ENCODE measurements at regions not wholly inside any gene's neighbourhood (a gene's known extent, or its start where the extent isn't known, plus 50 kb on each side); places are given as distances from the start of the nearest gene placed in this dataset.

- Mint-ChIP-seq H3K9me3 (ENCODE audit: insufficient read depth) (no peaks in the 10 kb centered on the region), H3K27ac (no peak overlapping the region), H3K36me3 (ENCODE audit: low read depth) (no peaks in the 10 kb centered on the region), H3K27me3 (ENCODE audit: low read depth) (no peaks in the 10 kb centered on the region), H3K4me3 (no peak overlapping the region), H3K4me1 (ENCODE audit: low read depth) (no peaks in the 10 kb centered on the region)
- no peak for ATAC-seq
- ChIA-PET POLR2A (no interaction called here), CTCF (no interaction called here)
- no peak for DNase-seq
Measured at GRCh38 chr4:14701896-14702295, 300.4 kb upstream of the CPEB2 start.

DNA sequence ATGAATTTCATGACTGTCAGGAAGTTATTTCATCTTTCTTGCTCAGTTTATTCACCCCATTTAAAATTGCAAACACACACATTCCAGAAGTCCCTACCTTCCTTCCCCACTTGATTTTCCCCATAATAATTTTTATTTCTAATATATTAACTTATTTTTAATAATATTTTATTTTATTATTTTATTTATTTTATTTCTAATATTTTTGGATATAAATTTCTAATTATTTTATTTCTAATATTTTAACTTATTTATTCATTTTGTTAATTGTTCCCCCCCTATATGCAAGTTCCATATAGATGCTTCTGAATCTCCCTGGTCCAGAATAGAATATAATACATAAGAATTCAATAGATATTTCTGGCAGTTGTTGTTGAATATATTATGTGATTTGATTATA lies 293.7 kb upstream of the CPEB2 start:
- Mint-ChIP-seq H3K4me1 (ENCODE audit: low read depth) (no peaks in the 10 kb centered on the region), H3K9me3 (ENCODE audit: insufficient read depth) (no peaks in the 10 kb centered on the region), H3K27ac (no peak overlapping the region), H3K4me3 (no peak overlapping the region), H3K27me3 (ENCODE audit: low read depth) (peaks cover 3% of the 10 kb centered on the region), H3K36me3 (ENCODE audit: low read depth) (no peaks in the 10 kb centered on the region)
- ATAC-seq (no peak), DNase-seq (no peak)
- CTCF ChIA-PET = no interaction called here
- POLR2A ChIA-PET = no interaction called here

GRCh38 chr4:14711259-14711658 lies 291.0 kb upstream of the CPEB2 start:
- ChIA-PET POLR2A (no interaction called here), CTCF (no interaction called here)
- Mint-ChIP-seq H3K4me3 (no peak overlapping the region), H3K27me3 (ENCODE audit: low read depth) (peaks cover 3% of the 10 kb centered on the region), H3K4me1 (ENCODE audit: low read depth) (no peaks in the 10 kb centered on the region), H3K36me3 (ENCODE audit: low read depth) (no peaks in the 10 kb centered on the region), H3K27ac (no peak overlapping the region), H3K9me3 (ENCODE audit: insufficient read depth) (no peaks in the 10 kb centered on the region)
- DNase-seq = no peak
- ATAC-seq = no peak

GRCh38 chr4:14716691-14717090 lies 285.6 kb upstream of the CPEB2 start:
- ChIA-PET CTCF (no interaction called here), POLR2A (interaction anchor here (0.6 kb wide), 1 partner anchor 767 kb away, joined by 3 read pairs; no protein-coding TSS in a partner anchor)
- H3K27me3 Mint-ChIP-seq (ENCODE audit: low read depth) = no peaks in the 10 kb centered on the region
- ATAC-seq (no peak), DNase-seq (no peak)
- no peaks in the 10 kb centered on the region for H3K36me3 Mint-ChIP-seq (ENCODE audit: low read depth)
- H3K27ac Mint-ChIP-seq = no peak overlapping the region
- H3K4me3 Mint-ChIP-seq = no peak overlapping the region
- H3K4me1 Mint-ChIP-seq (ENCODE audit: low read depth) = no peaks in the 10 kb centered on the region
- H3K9me3 Mint-ChIP-seq (ENCODE audit: insufficient read depth) = no peaks in the 10 kb centered on the region

DNA sequence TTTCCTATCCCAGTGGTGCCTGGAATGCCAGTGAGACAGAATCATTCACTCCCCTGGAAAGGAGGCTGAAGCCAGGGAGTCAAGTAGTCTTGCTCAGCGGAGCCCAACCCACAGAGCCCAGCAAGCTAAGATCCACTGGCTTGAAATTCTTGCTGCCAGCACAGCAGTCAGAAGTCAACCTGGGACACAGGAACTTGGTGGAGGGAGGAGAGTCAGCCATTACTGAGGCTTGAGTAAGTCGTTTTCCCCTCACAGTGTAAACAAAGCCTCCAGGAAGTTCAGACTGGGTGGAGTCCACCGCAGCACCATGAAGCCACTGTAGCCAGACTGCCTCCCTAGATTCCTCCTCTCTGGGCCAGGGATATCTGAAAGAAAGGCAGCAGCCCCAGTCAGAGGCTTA lies 283.2 kb upstream of the CPEB2 start:
- no peak for DNase-seq
- ChIA-PET CTCF (no interaction called here), POLR2A (no interaction called here)
- H3K27me3 Mint-ChIP-seq (ENCODE audit: low read depth) = no peaks in the 10 kb centered on the region
- H3K4me1 Mint-ChIP-seq (ENCODE audit: low read depth) = no peaks in the 10 kb centered on the region
- H3K36me3 Mint-ChIP-seq (ENCODE audit: low read depth) = no peaks in the 10 kb centered on the region
- no peaks in the 10 kb centered on the region for H3K9me3 Mint-ChIP-seq (ENCODE audit: insufficient read depth)
- ATAC-seq = no peak
- no peak overlapping the region for H3K4me3 Mint-ChIP-seq
- H3K27ac Mint-ChIP-seq = no peak overlapping the region

- ATAC-seq (no peak), DNase-seq (no peak)
- Mint-ChIP-seq H3K4me1 (ENCODE audit: low read depth) (no peaks in the 10 kb centered on the region), H3K9me3 (ENCODE audit: insufficient read depth) (no peaks in the 10 kb centered on the region), H3K27me3 (ENCODE audit: low read depth) (no peaks in the 10 kb centered on the region), H3K4me3 (no peak overlapping the region), H3K27ac (no peak overlapping the region), H3K36me3 (ENCODE audit: low read depth) (no peaks in the 10 kb centered on the region)
- POLR2A ChIA-PET = no interaction called here
- CTCF ChIA-PET = no interaction called here
Measured at GRCh38 chr4:14726441-14726840, 275.8 kb upstream of the CPEB2 start.

DNA sequence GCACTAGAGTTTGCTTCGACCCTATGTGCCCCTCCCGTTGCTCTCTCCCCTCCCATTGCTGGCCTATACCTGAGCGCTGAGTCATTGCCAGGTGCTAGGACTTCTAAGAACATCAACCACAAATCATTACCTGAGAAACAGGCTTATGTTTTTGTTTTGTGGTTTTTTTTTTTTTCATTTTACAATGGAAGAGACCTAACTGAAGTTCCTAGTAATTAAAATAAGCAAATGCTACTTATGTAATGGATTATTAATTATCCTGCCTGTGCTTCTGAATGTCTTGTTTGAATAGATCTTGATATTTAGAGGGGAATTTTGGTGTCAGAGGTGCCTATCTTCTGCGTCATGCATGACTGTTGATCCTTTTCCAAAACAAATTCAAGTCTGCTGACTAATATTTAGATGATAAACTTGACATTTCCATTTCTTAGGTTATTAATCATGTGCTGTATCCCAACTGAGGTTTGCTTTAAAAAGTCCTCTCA lies 275.4 kb upstream of the CPEB2 start:
- H3K36me3 Mint-ChIP-seq (ENCODE audit: low read depth) = no peaks in the 10 kb centered on the region
- no peaks in the 10 kb centered on the region for H3K9me3 Mint-ChIP-seq (ENCODE audit: insufficient read depth)
- POLR2A ChIA-PET = no interaction called here
- ATAC-seq (no peak), DNase-seq (no peak)
- H3K4me1 Mint-ChIP-seq (ENCODE audit: low read depth) = no peaks in the 10 kb centered on the region
- no peak overlapping the region for H3K4me3 Mint-ChIP-seq
- CTCF ChIA-PET = no interaction called here
- no peaks in the 10 kb centered on the region for H3K27me3 Mint-ChIP-seq (ENCODE audit: low read depth)
- H3K27ac Mint-ChIP-seq = no peak overlapping the region

DNA sequence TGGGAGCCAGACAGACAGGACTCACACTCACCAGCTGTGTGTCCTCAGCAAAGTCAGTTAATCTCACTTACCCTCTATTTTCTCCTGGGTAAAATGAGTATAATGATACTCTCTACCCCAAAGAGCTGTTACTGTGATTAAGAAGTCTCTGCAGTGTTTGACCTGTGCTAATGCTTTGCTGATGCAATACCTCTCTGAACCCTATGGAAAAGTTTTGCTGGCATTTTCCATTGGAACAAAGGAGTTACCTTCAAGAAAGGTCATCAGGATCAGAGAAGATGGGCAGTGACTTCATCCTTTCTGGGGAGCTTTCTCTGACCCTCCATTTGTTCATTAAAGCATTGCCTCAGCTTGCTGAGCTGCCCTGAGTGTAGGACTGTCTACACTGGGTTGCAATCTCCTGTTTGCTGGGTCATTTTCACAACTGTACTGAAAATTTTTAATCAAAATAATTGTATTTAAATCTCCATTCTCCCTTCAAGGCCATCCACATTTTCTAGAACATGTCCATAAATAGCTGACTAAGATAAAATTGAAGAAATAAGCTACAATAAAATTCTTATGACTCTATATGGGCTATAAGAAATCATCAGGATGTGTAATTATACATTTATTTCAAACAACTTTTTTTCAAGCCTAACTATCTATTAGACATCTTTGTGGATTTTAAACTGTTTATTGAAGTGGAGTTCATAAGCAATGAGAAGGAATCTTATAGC lies 272.8 kb upstream of the CPEB2 start:
- H3K27ac Mint-ChIP-seq = no peak overlapping the region
- H3K27me3 Mint-ChIP-seq (ENCODE audit: low read depth) = no peaks in the 10 kb centered on the region
- H3K4me1 Mint-ChIP-seq (ENCODE audit: low read depth) = no peaks in the 10 kb centered on the region
- CTCF ChIA-PET = no interaction called here
- ATAC-seq (no peak), DNase-seq (no peak)
- POLR2A ChIA-PET = no interaction called here
- no peaks in the 10 kb centered on the region for H3K9me3 Mint-ChIP-seq (ENCODE audit: insufficient read depth)
- no peaks in the 10 kb centered on the region for H3K36me3 Mint-ChIP-seq (ENCODE audit: low read depth)
- no peak overlapping the region for H3K4me3 Mint-ChIP-seq

DNA sequence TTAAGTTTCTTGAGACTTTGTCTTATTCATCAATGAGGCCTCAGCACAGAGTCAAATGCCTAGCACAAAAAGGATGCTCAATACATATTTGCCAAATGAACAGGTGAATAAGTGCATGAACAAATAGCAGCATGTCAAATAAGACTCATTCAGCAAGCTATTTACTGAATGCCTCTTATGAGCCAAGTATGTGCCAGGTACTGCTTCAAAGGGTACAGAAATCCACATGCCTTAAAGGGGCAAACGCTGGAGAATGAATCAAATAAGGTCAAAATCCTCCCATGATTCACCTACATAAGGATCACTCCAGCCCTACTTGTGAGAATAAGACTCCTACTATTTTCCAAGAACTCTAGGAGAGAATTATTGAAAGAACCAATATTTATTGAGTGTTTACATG lies 260.2 kb upstream of the CPEB2 start:
- H3K4me1 Mint-ChIP-seq (ENCODE audit: low read depth) = no peaks in the 10 kb centered on the region
- H3K9me3 Mint-ChIP-seq (ENCODE audit: insufficient read depth) = no peaks in the 10 kb centered on the region
- no peak overlapping the region for H3K27ac Mint-ChIP-seq
- CTCF ChIA-PET = no interaction called here
- no peak overlapping the region for H3K4me3 Mint-ChIP-seq
- no peaks in the 10 kb centered on the region for H3K27me3 Mint-ChIP-seq (ENCODE audit: low read depth)
- ATAC-seq = no peak
- POLR2A ChIA-PET = no interaction called here
- H3K36me3 Mint-ChIP-seq (ENCODE audit: low read depth) = no peaks in the 10 kb centered on the region
- no peak for DNase-seq

- CTCF ChIA-PET = no interaction called here
- ATAC-seq = no peak
- Mint-ChIP-seq H3K4me3 (no peak overlapping the region), H3K36me3 (ENCODE audit: low read depth) (no peaks in the 10 kb centered on the region), H3K4me1 (ENCODE audit: low read depth) (no peaks in the 10 kb centered on the region), H3K9me3 (ENCODE audit: insufficient read depth) (no peaks in the 10 kb centered on the region), H3K27ac (no peak overlapping the region), H3K27me3 (ENCODE audit: low read depth) (no peaks in the 10 kb centered on the region)
- DNase-seq = no peak
- POLR2A ChIA-PET = no interaction called here
Measured at GRCh38 chr4:14743172-14743571, 259.1 kb upstream of the CPEB2 start.

DNA sequence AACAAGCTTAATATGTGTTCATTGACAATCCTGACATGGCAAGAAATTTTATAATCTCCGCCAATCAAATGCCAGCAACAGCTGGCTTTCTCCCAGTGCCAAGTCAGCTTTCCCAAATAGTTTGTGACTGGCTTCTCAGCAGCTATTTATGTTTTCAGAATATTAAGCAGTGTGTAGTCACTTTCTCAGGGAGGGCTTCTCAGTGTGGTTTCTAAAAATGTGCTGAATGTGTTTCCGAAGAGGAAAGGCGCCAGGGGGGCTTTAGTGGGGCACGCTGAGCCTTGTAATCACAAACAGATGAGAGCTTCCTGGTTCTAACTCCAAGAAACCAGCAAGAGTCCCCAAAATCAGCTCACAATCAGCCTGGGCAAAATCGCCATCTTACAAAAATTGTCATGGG lies 258.7 kb upstream of the CPEB2 start:
- ChIA-PET POLR2A (no interaction called here), CTCF (no interaction called here)
- no peaks in the 10 kb centered on the region for H3K9me3 Mint-ChIP-seq (ENCODE audit: insufficient read depth)
- H3K4me1 Mint-ChIP-seq (ENCODE audit: low read depth) = no peaks in the 10 kb centered on the region
- H3K36me3 Mint-ChIP-seq (ENCODE audit: low read depth) = no peaks in the 10 kb centered on the region
- ATAC-seq = no peak
- no peaks in the 10 kb centered on the region for H3K27me3 Mint-ChIP-seq (ENCODE audit: low read depth)
- no peak overlapping the region for H3K27ac Mint-ChIP-seq
- DNase-seq = no peak
- H3K4me3 Mint-ChIP-seq = no peak overlapping the region

- no peaks in the 10 kb centered on the region for H3K36me3 Mint-ChIP-seq (ENCODE audit: low read depth)
- no peak overlapping the region for H3K4me3 Mint-ChIP-seq
- CTCF ChIA-PET = no interaction called here
- no peaks in the 10 kb centered on the region for H3K27me3 Mint-ChIP-seq (ENCODE audit: low read depth)
- POLR2A ChIA-PET = no interaction called here
- no peaks in the 10 kb centered on the region for H3K4me1 Mint-ChIP-seq (ENCODE audit: low read depth)
- no peak for DNase-seq
- no peak for ATAC-seq
- H3K9me3 Mint-ChIP-seq (ENCODE audit: insufficient read depth) = no peaks in the 10 kb centered on the region
- no peak overlapping the region for H3K27ac Mint-ChIP-seq
Measured at GRCh38 chr4:14744346-14744745, 257.9 kb upstream of the CPEB2 start.

- ChIA-PET CTCF (no interaction called here), POLR2A (no interaction called here)
- H3K4me3 Mint-ChIP-seq = no peak overlapping the region
- no peak for ATAC-seq
- no peaks in the 10 kb centered on the region for H3K36me3 Mint-ChIP-seq (ENCODE audit: low read depth)
- H3K27me3 Mint-ChIP-seq (ENCODE audit: low read depth) = no peaks in the 10 kb centered on the region
- no peaks in the 10 kb centered on the region for H3K4me1 Mint-ChIP-seq (ENCODE audit: low read depth)
- no peak for DNase-seq
- H3K9me3 Mint-ChIP-seq (ENCODE audit: insufficient read depth) = peaks cover 11% of the 10 kb centered on the region
- no peak overlapping the region for H3K27ac Mint-ChIP-seq
Measured at GRCh38 chr4:14749910-14750309, 252.4 kb upstream of the CPEB2 start.
